GM18505 (cell line): ENCODE measurements at regions not wholly inside any gene's neighbourhood (a gene's known extent, or its start where the extent isn't known, plus 50 kb on each side); places are given as distances from the start of the nearest gene placed in this dataset.

ENCODE experiments used
- ATAC-seq: cut with Tn5 transposase; IDR thresholded peaks from one replicate; pipeline ENCODE4 v1.9.1; 2021; ENCODE audit not compliant: unreplicated experiment
- POLR2A ChIP-seq: IDR thresholded peaks from 4 replicates; pipeline ENCODE4 v1.6.1; 2011; ENCODE audit warnings: borderline replicate concordance; ENCODE audit not compliant: insufficient read depth, insufficient read length; ENCODE audit errors: extremely low read depth

DNA sequence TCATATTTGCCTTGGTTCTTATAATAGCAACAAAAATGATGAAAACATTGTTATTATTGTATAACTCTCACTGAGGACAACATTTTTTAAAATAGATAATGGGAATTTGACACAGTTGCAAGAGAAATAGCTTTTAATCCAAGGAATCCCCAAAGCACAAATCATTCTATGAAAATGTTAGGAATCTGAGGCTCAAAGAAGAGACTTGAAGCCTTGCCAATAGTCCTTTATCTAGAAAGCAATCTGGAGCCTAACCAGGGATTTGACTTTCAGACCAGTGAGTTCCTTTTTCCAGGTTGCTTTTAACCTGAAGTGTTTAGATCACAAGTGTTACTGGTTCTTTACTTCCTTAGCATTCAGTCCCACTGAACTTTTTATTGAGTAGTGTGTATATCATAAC lies 574.5 kb upstream of the ZEB2 start:
- no peak for ATAC-seq
- no peak for TF ChIP-seq POLR2A

DNA sequence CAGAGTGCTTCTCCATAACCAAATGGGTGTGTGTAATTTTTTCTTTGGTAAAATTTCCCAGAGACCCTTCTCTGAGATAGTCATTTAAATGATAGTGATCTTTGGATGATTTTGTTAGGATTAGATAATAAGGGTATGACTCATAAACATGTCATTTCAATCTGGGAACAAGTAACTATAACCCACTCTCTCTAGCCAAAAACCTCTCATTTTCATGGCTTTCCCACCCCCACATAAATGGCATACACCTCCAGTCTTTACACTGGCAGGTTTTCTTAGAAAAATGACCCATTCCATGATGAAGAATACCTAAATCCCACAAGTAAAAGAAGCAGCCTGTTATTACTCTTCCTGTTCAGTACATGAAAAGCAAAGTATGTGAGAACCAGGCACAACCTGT lies 572.0 kb upstream of the ZEB2 start:
- ATAC-seq, result no peak
- TF ChIP-seq POLR2A, result no peak

DNA sequence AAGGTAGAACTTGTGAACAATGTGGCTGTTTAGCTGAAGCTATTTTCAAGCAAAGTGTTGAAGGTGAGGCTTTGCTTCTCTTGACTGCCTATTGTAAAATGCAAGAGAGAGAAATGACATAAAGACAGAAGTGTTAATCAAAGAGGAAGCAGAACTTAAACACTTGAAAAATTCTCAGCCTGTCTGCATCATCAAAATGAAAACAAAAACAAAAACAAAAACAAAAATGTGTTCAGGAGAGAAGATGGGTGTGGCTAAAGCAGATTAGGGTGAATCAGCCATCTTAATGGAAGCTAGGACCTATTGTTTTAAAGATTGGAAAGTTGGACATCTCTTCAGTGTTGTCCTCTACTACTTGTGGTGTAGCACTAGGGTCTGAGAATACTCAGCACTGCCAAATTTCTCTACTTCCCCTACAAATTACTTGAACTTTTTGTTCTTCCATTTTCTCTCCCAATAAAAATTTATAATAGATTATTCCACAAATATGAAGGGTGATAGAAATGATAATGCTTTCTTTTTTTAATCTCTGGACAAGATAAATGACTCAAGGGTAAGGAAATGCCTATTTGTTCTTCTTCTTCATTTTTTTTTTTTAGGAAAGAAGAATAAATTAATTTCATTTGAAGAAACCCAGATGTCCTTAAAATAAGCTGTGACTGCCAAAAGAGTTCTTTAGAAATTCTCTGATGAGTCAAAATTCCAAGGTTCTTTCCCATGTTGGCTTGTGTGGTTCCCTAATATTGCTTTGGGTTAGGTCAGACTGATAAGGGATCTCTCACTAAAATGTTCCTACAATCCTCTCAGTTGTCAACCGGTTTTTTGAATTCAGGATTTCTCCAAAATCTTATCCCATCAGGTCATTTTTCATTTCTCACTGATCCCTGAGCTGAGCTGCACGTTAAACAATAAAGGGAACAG lies 571.2 kb upstream of the ZEB2 start:
- ATAC-seq, result no peak
- TF ChIP-seq POLR2A, result no peak

DNA sequence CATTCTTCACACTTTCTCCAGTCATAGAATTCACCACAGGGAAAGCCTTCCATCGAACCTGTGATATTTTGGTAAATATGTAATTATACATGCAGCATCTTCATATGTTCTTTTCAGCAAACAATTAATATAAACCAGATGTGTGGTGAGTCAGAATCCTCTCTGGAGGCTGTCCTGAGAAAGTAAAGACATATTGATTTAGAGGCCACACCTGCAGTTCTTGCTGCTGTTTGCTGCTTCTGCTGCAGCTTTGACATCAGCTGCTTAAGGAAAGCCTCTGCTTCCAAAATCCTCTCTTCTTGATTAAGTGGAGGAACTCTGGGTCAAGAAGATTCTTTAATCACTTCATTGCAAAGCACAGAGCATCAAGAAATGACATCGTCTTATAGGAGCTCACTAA lies 568.8 kb upstream of the ZEB2 start:
- ATAC-seq, result no peak

DNA sequence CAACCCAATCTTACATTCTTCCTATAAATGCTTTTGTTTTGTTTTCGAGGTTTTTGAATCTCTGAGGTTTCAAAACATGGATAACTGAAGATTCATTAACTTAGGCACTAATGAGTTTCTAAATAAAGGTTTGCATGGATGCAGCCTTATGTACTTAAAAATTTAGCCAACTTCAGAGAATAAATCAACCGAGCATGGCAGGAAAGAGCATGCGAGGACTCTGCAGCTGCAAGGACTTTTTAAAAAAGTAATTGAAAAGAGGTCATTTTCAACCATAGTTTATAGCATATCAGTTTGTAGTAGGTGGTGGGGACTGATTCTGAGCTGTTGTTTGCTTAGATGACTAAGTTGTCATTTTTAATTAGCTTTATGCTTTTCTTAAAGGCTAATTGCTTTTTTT lies 567.0 kb upstream of the ZEB2 start:
- no peak for ATAC-seq
- TF ChIP-seq POLR2A, result no peak

More for the DNA sequence above, 568.8 kb upstream of the ZEB2 start:
- TF ChIP-seq POLR2A, result no peak

DNA sequence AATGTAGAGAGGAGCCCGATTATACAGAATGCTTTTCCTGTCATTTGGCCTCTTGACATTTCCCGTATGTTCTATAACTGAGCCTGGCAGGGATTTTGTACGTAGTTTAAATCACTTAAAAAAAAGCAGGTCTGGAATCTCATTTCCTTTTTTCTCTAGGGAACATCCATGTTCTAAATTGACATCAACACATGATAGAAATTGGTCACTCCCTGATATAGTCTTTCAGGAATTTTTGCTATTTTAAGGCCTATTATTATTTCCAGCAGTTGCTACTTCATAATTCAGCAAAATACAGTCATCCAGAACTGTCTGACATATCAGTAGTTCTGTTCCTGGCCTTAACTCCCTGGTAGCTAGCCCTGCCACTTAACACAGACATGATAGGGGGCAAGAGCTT lies 565.7 kb upstream of the ZEB2 start:
- no peak for ATAC-seq
- no peak for TF ChIP-seq POLR2A

DNA sequence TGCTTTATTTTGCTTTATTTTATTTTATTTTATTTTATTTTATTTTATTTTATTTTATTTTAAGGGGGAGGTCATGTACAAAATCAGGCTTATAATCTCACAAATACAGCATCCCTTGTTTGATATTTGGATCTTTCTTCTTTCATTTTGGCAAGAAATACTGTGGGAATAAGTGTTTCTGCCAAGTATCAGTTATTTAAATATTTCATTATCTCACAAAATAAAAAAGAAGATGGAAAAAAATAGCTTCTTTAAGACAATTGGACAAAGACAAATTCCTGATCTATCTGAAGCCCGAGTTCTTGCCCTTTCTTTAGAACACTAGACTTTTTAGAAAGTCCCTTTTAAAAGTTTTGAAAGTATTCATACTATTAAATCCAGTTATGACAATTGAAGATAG lies 560.5 kb upstream of the ZEB2 start:
- no peak for TF ChIP-seq POLR2A
- ATAC-seq, result no peak

DNA sequence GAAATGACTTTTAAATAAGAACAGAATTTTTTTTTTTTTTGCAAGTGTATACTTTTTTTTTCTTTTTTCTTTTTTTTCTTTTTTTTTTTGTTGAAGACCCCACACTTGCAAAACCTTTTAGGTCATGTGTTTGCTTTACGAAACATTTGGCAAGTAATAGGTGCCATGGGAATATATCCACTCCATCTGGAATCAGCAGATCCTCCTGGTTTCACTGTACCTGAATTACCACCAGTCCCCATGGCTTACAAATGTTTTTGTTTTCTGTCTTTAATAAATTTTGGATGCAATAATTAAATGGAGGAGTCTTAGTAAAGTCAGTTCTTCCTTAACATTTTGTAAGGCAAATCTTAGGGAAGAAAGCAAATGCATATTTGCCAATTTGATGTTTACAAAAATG lies 559.7 kb upstream of the ZEB2 start:
- ATAC-seq, result no peak
- no peak for TF ChIP-seq POLR2A

DNA sequence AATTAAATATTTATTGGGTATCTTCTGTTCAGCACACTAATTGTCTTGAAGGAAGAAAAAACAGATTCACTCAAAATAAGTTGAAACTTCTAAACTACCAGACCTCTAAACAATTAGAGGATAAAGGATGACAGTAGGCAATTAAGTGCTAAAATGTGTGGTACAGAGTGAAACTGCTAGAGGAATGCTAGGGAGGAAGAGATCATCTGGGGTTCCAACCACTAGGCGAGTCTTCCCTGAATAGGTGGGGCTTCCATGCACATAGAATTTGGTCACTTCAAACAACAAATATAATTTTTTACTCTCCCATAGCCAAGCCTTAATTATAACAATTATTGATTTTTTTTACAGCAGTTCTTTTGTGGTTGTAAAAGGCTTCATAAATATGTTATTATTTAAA lies 559.0 kb upstream of the ZEB2 start:
- no peak for ATAC-seq
- TF ChIP-seq POLR2A, result no peak

DNA sequence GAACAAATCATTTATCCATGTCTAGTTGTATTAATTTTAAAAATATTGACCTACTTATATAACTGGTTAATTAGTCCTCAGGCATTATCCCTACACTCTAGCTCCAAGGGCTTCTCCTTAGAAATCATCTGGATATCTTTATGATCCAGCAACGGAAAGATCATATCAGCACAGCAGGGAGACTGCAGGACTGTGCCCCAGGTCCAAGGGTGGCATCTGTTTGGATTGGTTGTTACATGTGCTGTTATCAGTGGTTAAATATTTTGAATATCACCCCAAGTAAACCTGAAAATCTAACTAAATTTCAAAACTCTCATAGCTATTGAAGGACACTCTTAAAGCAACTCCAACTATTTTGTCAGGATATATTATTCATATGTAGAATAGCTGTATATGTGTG lies 556.2 kb upstream of the ZEB2 start:
- ATAC-seq, result no peak
- TF ChIP-seq POLR2A, result no peak

DNA sequence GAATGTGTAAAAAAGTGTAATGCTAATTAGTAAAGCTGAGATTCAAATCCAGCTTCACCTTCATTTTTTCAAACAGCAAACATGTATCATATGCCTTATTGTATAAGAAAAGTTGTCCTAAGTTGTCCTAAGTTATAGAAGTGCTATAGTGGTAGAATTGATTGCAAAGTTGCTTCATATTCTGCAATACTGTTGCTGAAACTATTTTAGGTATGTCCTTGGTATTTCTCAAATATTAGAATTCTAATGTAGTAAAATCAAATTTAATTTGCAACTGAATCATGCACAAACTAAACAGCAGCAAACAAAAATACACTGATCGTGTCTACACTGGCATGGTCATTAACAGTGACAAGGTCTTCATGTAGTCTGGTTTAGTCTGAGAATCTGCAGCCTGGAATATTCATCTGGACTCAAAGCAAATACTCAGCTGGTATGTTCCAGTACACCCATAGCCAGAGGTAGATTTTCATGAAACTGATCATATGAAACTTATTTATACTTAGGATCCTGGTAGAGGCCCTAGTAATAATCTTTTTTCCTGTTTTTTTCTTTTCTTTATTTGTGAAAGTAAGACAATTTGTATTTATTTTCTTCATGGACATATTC lies 555.6 kb upstream of the ZEB2 start:
- ATAC-seq, result no peak
- no peak for TF ChIP-seq POLR2A

DNA sequence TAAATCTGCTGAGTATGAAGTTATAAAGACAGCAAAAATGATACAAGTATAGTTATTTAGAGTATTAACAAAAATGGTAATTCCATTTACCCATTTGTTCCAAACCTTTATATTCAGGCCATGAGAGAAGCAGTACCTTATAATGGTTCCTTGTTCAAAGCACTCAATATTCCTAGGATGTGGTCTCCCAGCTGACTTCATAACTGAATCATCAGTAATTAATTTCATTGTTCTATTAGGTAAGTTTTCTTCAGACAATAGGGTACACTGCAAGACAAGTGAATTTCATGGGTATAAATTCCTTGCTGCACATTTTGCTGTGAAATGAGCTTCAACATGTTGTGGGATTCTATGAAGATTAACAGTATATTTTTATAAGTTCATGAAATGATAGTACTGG lies 550.8 kb upstream of the ZEB2 start:
- TF ChIP-seq POLR2A, result no peak
- no peak for ATAC-seq

DNA sequence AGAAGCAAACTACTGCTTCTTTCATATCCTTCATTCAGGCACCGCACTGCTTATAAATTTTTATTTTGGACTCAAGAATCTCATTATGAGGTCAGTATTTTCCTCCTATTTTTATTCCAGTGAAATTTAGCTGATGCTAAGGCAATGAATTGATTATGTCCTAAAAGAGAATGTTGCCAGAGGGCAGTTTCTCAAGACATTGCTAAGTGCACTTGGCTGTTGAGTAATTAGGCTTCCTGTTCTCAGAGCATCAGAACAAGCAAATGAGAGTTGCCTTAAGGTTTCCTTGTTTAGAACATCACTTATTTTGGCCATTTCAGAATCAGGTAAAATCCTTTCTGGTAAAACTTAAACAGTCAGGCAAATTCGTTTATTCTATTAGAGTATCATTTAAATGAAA lies 548.6 kb upstream of the ZEB2 start:
- no peak for TF ChIP-seq POLR2A
- ATAC-seq, result no peak

DNA sequence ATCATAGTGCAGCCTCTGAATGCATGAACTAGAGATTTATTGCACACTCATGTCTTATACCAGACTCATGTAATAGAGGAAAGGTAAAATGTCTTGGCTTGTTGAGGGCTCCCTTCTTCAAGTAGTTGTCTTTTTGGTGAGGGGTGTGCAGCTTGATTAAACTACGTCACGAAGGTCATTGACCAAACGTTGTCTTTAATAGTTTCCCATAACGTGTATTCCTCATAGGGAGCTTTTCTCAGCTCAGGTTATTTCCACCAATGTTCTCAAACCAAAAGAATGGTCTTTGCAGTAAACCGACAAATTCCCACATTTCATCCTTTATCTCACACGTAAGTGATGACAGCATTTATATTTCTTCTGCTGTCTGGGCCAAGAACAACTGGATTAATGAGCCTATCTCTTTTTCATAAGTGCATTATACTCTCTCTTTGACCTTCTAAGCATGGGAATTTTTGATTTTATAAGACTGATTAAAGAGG lies 547.7 kb upstream of the ZEB2 start:
- no peak for TF ChIP-seq POLR2A
- ATAC-seq, result no peak
